B cell (primary cell): ENCODE measurements at regions not wholly inside any gene's neighbourhood (a gene's known extent, or its start where the extent isn't known, plus 50 kb on each side); places are given as distances from the start of the nearest gene placed in this dataset.

Experiments used
- EZH2 ChIP-seq: IDR thresholded peaks from 2 replicates; pipeline ENCODE4 v1.6.1; 2012; ENCODE audit warnings: borderline replicate concordance, low read depth, mild to moderate bottlenecking, moderate library complexity, low read length; ENCODE audit not compliant: insufficient read depth, poor library complexity, severe bottlenecking
- TF ChIP-seq, protein P1 (sequence below): fragments of 200-600 bp; IDR thresholded peaks from one replicate; pipeline ENCODE4 v1.8.0; 2022; ENCODE audit warnings: antibody characterized with exemption, mild to moderate bottlenecking

DNA sequence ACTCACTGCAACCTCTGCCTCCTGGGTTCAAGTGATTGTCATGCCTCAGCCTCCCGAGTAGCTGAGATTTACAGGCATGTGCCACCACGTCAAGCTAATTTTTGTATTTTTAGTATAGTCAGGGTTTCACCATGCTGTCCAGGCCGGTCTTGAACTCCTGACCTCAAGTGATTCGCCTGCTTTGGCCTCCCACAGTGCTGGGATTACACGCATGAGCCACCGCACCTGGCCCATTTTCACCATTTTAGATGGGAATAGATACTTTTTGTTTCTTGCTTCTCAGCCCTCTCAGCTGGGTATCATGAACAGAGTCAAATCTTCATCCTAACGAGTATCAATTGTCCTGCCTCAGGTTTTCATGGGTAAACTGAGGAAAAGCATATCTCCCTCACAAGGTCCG, 235.0 kb downstream of the CDC5L start:
- no peak for TF ChIP-seq EZH2
- TF ChIP-seq, protein P1, sequence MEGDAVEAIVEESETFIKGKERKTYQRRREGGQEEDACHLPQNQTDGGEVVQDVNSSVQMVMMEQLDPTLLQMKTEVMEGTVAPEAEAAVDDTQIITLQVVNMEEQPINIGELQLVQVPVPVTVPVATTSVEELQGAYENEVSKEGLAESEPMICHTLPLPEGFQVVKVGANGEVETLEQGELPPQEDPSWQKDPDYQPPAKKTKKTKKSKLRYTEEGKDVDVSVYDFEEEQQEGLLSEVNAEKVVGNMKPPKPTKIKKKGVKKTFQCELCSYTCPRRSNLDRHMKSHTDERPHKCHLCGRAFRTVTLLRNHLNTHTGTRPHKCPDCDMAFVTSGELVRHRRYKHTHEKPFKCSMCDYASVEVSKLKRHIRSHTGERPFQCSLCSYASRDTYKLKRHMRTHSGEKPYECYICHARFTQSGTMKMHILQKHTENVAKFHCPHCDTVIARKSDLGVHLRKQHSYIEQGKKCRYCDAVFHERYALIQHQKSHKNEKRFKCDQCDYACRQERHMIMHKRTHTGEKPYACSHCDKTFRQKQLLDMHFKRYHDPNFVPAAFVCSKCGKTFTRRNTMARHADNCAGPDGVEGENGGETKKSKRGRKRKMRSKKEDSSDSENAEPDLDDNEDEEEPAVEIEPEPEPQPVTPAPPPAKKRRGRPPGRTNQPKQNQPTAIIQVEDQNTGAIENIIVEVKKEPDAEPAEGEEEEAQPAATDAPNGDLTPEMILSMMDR, result no peak
